ENCODE measurements at regions not wholly inside any gene's neighbourhood (a gene's known extent, or its start where the extent isn't known, plus 50 kb on each side); places are given as distances from the start of the nearest gene placed in this dataset.
A peak's percentile ranks its signal among the peaks of the same experiment; 100 is the strongest.

GRCh38 chr2:199662255-199662654, 188.7 kb downstream of the FTCDNL1 start:
- Histone ChIP-seq H3K36me3 (no peaks in the 10 kb centered on the region), H3K4me3 (no peak overlapping the region), H3K27ac (no peak overlapping the region), H3K27me3 (replicated peaks in 1 of 7) (peaks cover 0 to 34% (median 13%) of the 10 kb centered on the region in 7 donors), H3K4me1 (no peaks in the 10 kb centered on the region), H3K9me3 (peaks cover 0 to 7% (median 2%) of the 10 kb centered on the region in 8 donors)
- no peak for TF ChIP-seq CTCF (IDR thresholded peaks at IDR 0.05 in 8 of 11, conservative IDR thresholded peaks at IDR 0.05 in 3 of 11)
- 43 to 49% (median 47%) methylated on average over 8 of the region's 8 CpGs for WGBS, 5 donors
- no peak for DNase-seq
- intact Hi-C loops (cut with DNase I; ENCODE audit: low total_unique reads), result no loop called here

- H3K9me3 ChIP-seq, result peaks cover 0 to 21% (median 9%) of the 10 kb centered on the region in 8 donors
- H3K4me1 ChIP-seq, result no peaks in the 10 kb centered on the region
- H3K4me3 ChIP-seq, result no peak overlapping the region
- H3K36me3 ChIP-seq, result no peaks in the 10 kb centered on the region
- 94 to 99% (median 98%) methylated on average over 15 of the region's 15 CpGs for WGBS, 5 donors
- intact Hi-C loops (cut with DNase I; ENCODE audit: low total_unique reads), result no loop called here
- TF ChIP-seq CTCF (IDR thresholded peaks at IDR 0.05 in 8 of 11, conservative IDR thresholded peaks at IDR 0.05 in 3 of 11), result no peak
- no peak for TF ChIP-seq POLR2AphosphoS5 (IDR thresholded peaks at IDR 0.05)
- TF ChIP-seq POLR2A (IDR thresholded peaks at IDR 0.05), result no peak
- peak; percentile 53 for DNase-seq
- peaks cover 0 to 34% (median 13%) of the 10 kb centered on the region in 7 donors for H3K27me3 ChIP-seq (replicated peaks in 1 of 7)
- H3K27ac ChIP-seq, result no peak overlapping the region
Measured at GRCh38 chr2:199660167-199660566, 190.8 kb downstream of the FTCDNL1 start.

- TF ChIP-seq POLR2A (IDR thresholded peaks at IDR 0.05) (no peak), CTCF (IDR thresholded peaks at IDR 0.05 in 8 of 11, conservative IDR thresholded peaks at IDR 0.05 in 3 of 11) (no peak), POLR2AphosphoS5 (IDR thresholded peaks at IDR 0.05) (no peak)
- intact Hi-C loops (cut with DNase I; ENCODE audit: low total_unique reads), result no loop called here
- peaks cover 0 to 31% (median 15%) of the 10 kb centered on the region in 8 donors for H3K9me3 ChIP-seq
- H3K4me3 ChIP-seq, result peak overlapping the region in 2 of 8 donors; percentile 18 to 48
- H3K27me3 ChIP-seq (replicated peaks in 1 of 7), result peaks cover 0 to 33% (median 13%) of the 10 kb centered on the region in 7 donors
- DNase-seq, result peak; percentile 68
- no peaks in the 10 kb centered on the region for H3K36me3 ChIP-seq
- H3K4me1 ChIP-seq, result no peaks in the 10 kb centered on the region
- WGBS, 5 donors, result 3 to 8% (median 4%) methylated on average over 30 to 39 of the region's 39 CpGs
- H3K27ac ChIP-seq, result no peak overlapping the region
Measured at GRCh38 chr2:199659207-199659606, 191.8 kb downstream of the FTCDNL1 start.

- H3K36me3 ChIP-seq, result no peaks in the 10 kb centered on the region
- peaks cover 0 to 3% (median 0%) of the 10 kb centered on the region in 8 donors for H3K9me3 ChIP-seq
- 52 to 76% (median 62%) methylated on average over 2 of the region's 2 CpGs for WGBS, 5 donors
- no peak for DNase-seq
- H3K27me3 ChIP-seq (replicated peaks in 1 of 7), result no peaks in the 10 kb centered on the region
- intact Hi-C loops (cut with DNase I; ENCODE audit: low total_unique reads), result no loop called here
- no peak overlapping the region for H3K27ac ChIP-seq
- H3K4me1 ChIP-seq, result no peaks in the 10 kb centered on the region
- H3K4me3 ChIP-seq, result no peak overlapping the region
- TF ChIP-seq CTCF (IDR thresholded peaks at IDR 0.05 in 8 of 11, conservative IDR thresholded peaks at IDR 0.05 in 3 of 11) (no peak), POLR2A (IDR thresholded peaks at IDR 0.05) (no peak), POLR2AphosphoS5 (IDR thresholded peaks at IDR 0.05) (no peak)
Measured at GRCh38 chr2:199646439-199646838, 188.7 kb upstream of the SATB2 start.

All from spleen (tissue), 11 donors.